ENCODE measurements at regions not wholly inside any gene's neighbourhood (a gene's known extent, or its start where the extent isn't known, plus 50 kb on each side); places are given as distances from the start of the nearest gene placed in this dataset.

DNA sequence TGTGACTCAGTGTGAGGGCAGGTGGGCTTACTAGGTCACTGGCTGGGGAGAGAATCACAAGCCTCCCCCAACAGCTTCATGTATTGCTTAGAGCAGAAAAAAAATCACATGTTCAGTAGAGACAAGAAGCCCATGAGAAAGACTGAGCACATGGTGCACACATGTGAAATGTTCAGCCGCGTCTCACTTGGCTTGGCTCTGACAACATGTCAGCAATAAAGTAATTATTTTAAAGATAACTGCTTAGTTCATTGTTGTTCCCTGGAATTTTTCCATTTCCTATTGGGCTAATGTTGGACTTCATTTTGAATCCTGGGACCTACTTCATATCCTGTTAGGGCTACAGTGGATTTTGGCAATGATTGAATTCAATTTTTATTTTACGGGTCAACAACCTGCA is 222.6 kb downstream of the C6orf118 start:
- H3K9ac ChIP-seq (ENCODE audit: insufficient read depth, low read depth, low read length), result no peak overlapping the region
- WGBS (ENCODE audit: low lambda C conversion rate), result 33% methylated on average over 3 of the region's 3 CpGs
- POLR2A ChIA-PET, result no interaction called here
- H3K79me2 ChIP-seq (ENCODE audit: insufficient read depth, low read length), result no peaks in the 10 kb centered on the region
- no peak overlapping the region for H3K4me2 ChIP-seq (ENCODE audit: low read depth, low read length)
- no peaks in the 10 kb centered on the region for H3K4me1 ChIP-seq (ENCODE audit: insufficient read depth, low read length)
- CTCF ChIA-PET (ENCODE audit: low intra/inter-chr PET ratio, low total read pairs), result no interaction called here
- peaks cover 97% of the 10 kb centered on the region for H3K9me3 ChIP-seq (ENCODE audit: low read length)
- ATAC-seq (no peak), FAIRE-seq (no peak), DNase-seq (ENCODE audit: low spot score) (no peak)
- H3K36me3 ChIP-seq (replicated peaks in 1 of 2; ENCODE audit: control insufficient read depth in 1 of 2, insufficient read depth in 2 of 2, low read length in 2 of 2), result no peaks in the 10 kb centered on the region
- no peaks in the 10 kb centered on the region for H3K27me3 ChIP-seq (ENCODE audit: control insufficient read depth in 1 of 2, insufficient read depth in 2 of 2, low read length in 2 of 2)
- no peak overlapping the region for H2AFZ ChIP-seq (ENCODE audit: low read length)
- H3K4me3 ChIP-seq (replicated peaks in 1 of 3; ENCODE audit: insufficient read depth in 1 of 3, low read depth in 2 of 3, low read length in 3 of 3), result no peak overlapping the region
- in situ Hi-C loops (cut with HindIII; ENCODE audit: extremely low pct_ligation_motif_present, low pct_unique_long_range_greater_than_20kb), result no loop called here
- intact Hi-C loops (cut with micrococcal nuclease; ENCODE audit: unreplicated experiment), result no loop called here
- BruUV-seq (replicated peaks), result no TSS peak
- TF ChIP-seq MNT (IDR thresholded peaks at IDR 0.05) (peak; percentile 96), CHCHD3 (CRISPR knock-in tag; IDR thresholded peaks at IDR 0.05) (no peak), SP140L (CRISPR knock-in tag; IDR thresholded peaks at IDR 0.05; ENCODE audit: borderline replicate concordance) (no peak)
- H3K27ac ChIP-seq (ENCODE audit: extremely low read length, insufficient read depth, low read length), result no peak overlapping the region
- no peaks in the 10 kb centered on the region for H4K20me1 ChIP-seq (ENCODE audit: insufficient read depth, low read length)

DNA sequence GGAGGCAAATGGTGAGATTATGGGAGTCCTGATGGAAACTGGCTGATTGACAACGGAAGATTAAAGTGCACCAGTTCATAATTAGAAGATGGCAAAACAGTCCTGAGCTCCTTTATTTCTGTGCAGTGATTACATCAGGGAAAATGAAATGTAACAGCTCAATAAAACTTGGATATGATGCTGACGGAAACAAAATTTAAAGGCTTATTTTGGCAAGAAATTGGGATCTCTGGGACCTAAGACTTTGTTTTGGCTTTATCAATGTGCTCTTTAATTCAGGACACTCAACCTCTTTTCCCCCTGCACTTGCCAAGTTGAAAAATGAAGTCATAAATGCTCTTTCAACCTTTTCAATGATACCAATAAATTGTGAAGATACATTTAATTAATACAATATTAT is 226.8 kb downstream of the C6orf118 start:
- Histone ChIP-seq H3K27me3 (ENCODE audit: control insufficient read depth in 1 of 2, insufficient read depth in 2 of 2, low read length in 2 of 2) (no peaks in the 10 kb centered on the region), H3K27ac (ENCODE audit: extremely low read length, insufficient read depth, low read length) (no peak overlapping the region), H3K9ac (ENCODE audit: insufficient read depth, low read depth, low read length) (no peak overlapping the region), H3K79me2 (ENCODE audit: insufficient read depth, low read length) (no peaks in the 10 kb centered on the region), H3K4me3 (replicated peaks in 1 of 3; ENCODE audit: insufficient read depth in 1 of 3, low read depth in 2 of 3, low read length in 3 of 3) (no peak overlapping the region), H2AFZ (ENCODE audit: low read length) (no peak overlapping the region), H3K4me1 (ENCODE audit: insufficient read depth, low read length) (no peaks in the 10 kb centered on the region), H4K20me1 (ENCODE audit: insufficient read depth, low read length) (no peaks in the 10 kb centered on the region), H3K36me3 (replicated peaks in 1 of 2; ENCODE audit: control insufficient read depth in 1 of 2, insufficient read depth in 2 of 2, low read length in 2 of 2) (no peaks in the 10 kb centered on the region), H3K4me2 (ENCODE audit: low read depth, low read length) (no peak overlapping the region), H3K9me3 (ENCODE audit: low read length) (peaks cover 93% of the 10 kb centered on the region)
- in situ Hi-C loops (cut with HindIII; ENCODE audit: extremely low pct_ligation_motif_present, low pct_unique_long_range_greater_than_20kb), result no loop called here
- 10% methylated on average over 2 of the region's 2 CpGs for WGBS (ENCODE audit: low lambda C conversion rate)
- FAIRE-seq (no peak), DNase-seq (ENCODE audit: low spot score) (no peak), ATAC-seq (no peak)
- CTCF ChIA-PET (ENCODE audit: low intra/inter-chr PET ratio, low total read pairs), result no interaction called here
- intact Hi-C loops (cut with micrococcal nuclease; ENCODE audit: unreplicated experiment), result no loop called here
- TF ChIP-seq FOSL1 (CRISPR knock-in tag; IDR thresholded peaks at IDR 0.05; ENCODE audit: borderline replicate concordance), result no peak
- no TSS peak for BruUV-seq (replicated peaks)
- POLR2A ChIA-PET, result no interaction called here

All from HepG2 (cell line).